HG03565 (cell line): ENCODE measurements at regions not wholly inside any gene's neighbourhood (a gene's known extent, or its start where the extent isn't known, plus 50 kb on each side); places are given as distances from the start of the nearest gene placed in this dataset.
"Not testable (repeated sequence)": the region's sequence is repeated elsewhere in the genome, so short reads cannot be mapped to it uniquely, and the experiment has no call there.

Experiments used
- ATAC-seq: cut with Tn5 transposase; IDR thresholded peaks from one replicate; pipeline ENCODE4 v1.9.1; 2021; ENCODE audit warnings: mild to moderate bottlenecking, moderate library complexity; ENCODE audit not compliant: unreplicated experiment

DNA sequence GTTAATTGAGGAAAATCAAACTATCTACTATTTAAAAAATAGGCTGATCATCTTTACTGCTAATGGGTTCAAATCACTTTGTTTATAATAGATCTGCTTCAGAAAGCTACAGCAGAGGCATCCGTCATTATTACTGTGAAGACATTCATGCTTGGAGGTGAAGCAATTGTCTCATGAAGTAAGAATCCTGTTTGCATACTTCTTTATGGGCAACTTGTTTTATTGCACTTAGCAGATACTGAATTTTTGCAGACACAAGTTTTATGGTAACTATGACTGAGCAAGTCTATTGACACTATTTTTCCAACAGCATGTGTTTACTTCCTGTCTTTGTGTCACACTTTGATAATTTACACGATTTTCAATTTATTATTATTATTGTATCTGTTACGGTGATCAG lies 573.9 kb downstream of the RFPL4B start:
- ATAC-seq, result no peak

DNA sequence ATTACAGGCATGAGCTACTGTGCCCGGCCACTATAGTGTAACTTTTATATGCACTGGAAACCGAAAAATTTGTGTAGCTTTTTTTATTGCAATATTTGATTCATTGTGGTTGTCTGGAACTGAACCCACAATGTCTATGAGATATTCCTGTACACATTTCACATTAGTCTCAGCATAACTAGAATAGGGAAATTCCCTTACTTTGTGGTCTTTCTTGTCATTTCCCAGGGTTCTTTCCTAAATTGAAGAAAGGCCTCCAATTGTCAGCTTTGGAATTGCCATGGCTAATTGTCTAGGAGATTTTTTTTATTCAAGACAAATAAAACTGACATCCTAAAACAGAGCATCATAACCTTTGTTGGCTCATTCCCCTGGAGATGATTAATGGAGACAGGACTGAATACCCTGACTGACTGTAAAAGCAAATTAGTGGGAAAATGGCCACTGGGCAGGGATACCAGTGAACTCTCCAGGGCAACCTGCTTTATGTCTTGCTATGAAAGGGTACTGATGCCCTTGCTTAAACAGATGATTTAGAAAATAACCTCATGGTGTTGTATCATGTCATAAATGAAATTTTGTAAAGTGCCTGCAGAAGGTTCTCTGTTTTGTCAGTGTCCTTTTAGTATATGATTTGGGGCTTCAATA lies 576.9 kb downstream of the RFPL4B start:
- no peak for ATAC-seq

DNA sequence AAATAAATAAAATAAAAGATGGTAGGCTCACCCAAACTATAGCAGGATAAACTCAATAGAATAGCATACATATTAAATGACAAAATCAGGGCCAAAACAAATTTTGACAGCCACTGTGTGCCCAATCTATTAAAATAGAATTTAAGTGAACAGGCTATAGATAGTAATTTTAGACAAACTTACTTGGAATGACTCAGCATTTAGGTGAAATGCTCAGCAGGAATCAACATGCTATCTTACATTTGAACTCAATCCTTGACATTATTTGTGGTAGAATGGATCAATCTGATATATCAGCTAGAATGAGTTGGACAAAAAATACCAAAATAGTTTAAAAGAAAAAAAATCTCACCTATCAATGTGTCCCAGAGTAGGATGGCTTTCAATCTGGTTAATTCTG lies 578.6 kb downstream of the RFPL4B start:
- ATAC-seq, result no peak

- no peak for ATAC-seq
These were observed 580.7 kb downstream of the RFPL4B start for GRCh38 chr6:112927641-112928320.

GRCh38 chr6:112929641-112930040 lies 582.5 kb downstream of the RFPL4B start:
- no peak for ATAC-seq

- ATAC-seq, result no peak
These were observed 584.7 kb downstream of the RFPL4B start for GRCh38 chr6:112931832-112932231.

- ATAC-seq, result no peak
These were observed 586.8 kb downstream of the RFPL4B start for GRCh38 chr6:112933947-112934346.

- no peak for ATAC-seq
These were observed 587.5 kb downstream of the RFPL4B start for GRCh38 chr6:112934433-112935327.

DNA sequence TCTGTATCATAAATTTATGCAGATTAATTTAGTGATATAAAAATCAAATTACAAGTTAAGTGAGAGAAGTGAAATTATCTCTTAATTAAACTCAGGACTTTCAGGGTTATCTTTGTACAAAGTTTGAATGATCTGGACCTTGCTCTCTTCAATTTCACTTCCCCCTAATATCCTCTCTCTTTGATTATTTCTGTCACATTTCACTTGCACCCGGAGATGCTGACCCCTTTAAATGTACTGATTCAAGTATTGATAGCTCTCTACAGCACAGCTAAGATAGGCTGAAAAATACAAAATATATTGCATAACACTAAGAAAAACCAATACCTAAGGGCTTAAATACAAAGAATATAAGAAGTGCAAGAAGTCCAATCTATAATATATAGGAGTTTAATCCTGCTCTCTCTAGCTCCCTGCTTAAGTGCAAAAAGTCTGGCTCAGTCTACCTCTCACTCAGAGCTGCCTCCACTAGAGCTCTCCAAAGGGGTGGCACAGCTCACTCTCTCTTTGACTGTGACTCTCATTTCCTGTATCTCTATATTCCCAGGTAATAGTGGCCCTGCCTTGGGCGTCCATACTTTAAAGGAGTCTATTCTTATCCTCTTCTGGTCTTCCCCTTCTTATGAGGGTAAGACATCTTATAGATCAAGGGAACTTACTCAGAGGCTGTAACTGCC lies 588.4 kb downstream of the RFPL4B start:
- no peak for ATAC-seq

GRCh38 chr6:112936079-112936472 lies 588.9 kb downstream of the RFPL4B start:
- no peak for ATAC-seq

DNA sequence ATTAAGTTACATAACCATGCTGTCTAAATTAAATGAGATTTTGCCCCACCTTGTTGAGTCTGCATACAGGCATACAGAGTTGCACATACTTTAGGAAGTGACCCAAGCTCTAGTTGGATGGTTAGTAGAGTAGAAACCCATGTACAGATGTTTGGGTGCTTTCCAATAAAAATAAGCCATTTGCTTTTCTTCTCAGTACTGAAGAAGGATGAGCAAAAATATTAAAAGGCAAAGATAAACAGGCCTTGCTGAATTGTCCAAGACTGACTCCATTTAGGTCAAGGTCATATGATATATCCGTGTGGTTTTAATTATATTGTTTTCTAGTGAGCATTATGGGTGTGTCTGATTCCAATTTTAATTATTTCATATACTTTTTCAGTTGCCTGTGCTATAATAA lies 589.4 kb downstream of the RFPL4B start:
- ATAC-seq, result no peak

DNA sequence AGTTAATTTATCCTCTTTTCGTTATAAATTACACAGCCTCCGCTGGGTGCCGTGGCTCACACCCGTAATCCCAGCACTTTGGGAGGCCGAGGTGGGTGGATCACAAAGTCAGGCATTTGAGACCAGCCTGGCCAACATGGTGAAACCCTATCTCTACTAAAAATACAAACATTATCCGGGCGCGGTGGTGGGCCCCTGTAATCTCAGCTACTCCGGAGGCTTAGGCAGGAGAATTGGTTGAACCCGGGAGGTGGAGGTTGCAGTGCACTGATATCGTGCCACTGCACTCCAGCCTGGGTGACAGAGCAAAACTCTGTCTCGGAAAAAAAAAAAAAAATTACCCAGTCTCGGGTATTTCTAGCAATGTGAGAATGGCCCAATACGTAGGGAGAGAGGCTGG lies 590.6 kb downstream of the RFPL4B start:
- not testable (repeated sequence) for ATAC-seq

DNA sequence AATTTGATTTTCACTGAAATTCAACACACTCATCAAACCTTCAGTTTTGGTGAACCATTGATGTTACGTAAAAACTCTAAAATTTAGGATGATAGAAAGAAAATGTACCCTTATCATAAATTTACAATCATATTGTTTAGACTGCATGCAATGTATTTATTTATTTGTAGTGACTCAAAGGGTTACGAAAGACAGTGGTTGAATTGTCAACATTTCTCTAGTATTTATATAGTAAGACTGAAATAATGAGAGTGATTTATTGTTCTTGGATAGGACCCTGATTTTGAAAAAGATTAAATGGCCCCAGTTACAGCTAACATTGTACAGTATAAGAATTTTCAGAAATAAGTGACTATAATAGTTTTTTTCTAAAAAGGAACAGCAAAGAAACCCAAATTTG lies 591.5 kb downstream of the RFPL4B start:
- no peak for ATAC-seq

GRCh38 chr6:112939563-112939962 lies 592.4 kb downstream of the RFPL4B start:
- no peak for ATAC-seq

DNA sequence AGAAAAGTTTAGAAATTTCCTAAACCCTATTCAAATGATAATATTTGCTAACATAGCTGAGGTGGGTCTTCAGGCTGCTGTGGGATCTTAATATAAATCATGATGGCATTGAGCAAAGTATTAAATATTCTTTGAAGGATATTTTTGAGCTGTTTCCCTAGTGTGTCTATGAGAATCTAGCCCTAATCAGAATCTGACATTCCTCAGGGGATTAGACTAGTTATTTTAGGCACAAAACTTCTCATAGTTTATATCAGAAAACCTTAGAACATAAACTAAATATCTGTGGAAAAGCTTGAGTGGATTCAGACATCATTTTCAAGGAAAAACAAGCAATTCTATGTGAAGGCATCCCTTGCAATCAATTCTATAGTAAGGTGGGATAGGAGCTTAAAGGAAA lies 594.5 kb downstream of the RFPL4B start:
- ATAC-seq, result no peak

DNA sequence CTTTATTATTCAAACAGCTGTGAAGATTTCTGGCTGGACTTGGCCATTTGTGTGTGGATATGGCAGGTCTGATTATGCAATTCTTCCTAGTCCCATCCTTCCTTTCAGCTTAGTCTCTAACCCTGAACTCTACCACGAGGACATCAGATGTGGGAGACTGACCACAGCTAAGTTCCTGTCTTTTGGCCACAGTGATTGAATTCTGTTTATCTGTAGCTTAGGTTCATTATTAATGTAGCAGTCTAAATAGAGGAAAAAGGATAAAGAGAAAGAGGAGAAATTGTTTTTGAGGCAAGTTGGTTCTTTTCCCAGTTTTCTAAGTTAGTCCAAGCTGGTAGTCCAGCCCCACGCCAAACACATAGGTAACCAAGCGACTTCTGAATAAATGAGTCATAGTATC lies 598.9 kb downstream of the RFPL4B start:
- no peak for ATAC-seq

DNA sequence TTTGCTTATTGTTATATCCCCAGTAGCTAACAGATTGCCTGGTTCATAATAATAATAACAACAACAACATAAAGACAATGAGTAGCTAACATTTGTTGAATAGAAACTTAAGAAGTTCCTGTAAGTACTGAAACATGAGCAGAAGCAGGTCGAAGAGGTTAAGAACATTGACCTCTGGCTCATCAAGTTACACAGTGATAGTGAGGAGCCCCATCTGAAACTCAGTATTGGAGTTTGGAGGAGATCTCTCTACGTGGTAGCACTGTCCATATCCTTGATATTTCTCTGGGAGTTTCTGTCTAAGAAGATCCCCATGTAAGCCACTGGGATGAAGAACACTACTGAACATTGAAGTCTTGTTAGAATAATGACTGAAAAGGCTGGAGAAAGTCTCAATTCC lies 600.4 kb downstream of the RFPL4B start:
- no peak for ATAC-seq

DNA sequence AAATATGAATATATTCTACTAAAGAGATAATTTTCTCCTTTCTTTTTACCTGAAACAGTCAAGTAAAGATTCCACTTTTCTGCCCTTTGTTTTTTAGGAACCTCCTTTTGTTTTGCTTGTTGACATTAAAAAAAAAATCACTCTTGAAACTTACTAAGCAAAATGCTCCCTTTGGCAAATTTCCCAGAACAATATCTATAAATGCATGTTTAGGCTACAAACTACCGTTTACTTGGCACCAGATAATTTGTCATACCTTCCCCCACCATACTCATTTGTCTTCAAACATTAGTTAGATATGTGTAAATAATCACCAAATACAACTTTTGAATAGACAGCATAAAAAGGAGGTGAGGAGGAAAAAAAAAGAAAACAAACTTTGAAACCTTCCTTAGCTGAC lies 604.7 kb downstream of the RFPL4B start:
- no peak for ATAC-seq

DNA sequence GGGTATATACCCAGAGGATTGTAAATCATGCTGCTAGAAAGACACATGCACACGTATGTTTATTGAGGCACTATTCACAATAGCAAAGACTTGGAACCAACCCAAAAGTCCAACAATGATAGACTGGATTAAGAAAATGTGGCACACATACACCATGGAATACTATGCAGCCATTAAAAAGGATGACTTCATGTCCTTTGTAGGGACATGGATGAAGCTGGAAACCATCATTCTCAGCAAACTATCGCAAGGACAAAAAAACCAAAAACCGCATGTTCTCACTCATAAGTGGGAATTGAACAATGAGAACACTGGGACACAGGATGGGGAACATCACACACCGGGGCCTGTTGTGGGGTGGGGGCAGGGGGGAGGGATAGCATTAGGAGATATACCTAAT lies 608.6 kb downstream of the RFPL4B start:
- not testable (repeated sequence) for ATAC-seq

DNA sequence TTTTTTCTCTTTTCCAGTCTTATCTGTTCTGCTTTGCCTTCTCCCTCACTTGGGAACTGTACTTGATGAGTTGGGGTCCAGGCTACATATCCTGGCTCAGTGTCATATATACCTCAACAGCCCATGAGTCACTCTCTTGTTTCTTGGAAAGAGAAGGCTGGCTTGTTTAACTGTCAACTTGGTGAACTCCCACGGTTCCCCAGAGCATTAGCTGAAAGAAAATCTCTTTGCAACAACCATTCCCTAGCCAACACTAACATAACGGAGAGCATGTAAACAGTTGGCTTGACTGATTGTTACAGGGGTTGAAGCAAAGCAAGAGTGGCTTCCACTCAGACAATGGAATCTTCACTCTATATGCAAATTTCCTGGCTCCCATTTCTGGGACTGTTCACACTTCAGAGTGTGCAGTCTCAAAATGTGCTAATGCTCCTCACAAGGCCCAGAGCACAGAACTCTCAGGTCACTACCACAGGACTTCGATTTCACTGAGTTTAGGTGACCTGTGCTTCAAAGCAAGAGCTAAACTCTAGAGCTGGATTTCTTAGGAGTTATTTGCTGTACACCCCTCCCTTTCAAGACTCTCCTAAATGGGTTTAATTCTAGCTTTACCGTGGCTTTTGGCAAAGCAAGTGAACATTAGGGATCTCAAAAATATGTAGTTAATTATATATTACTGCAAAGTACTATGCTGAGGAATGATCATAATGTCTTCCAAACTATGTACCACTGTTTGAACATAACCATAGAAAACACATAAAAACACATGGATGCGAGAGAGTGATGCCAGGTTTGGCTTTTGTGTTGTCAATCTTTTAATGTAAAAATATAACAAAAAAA lies 609.8 kb downstream of the RFPL4B start:
- ATAC-seq, result no peak
